Loucy (cell line): ENCODE measurements at regions not wholly inside any gene's neighbourhood (a gene's known extent, or its start where the extent isn't known, plus 50 kb on each side); places are given as distances from the start of the nearest gene placed in this dataset.

Experiments used
- EZH2phosphoT487 ChIP-seq: fragments of 200-600 bp; IDR thresholded peaks from 2 replicates; pipeline ENCODE4 v1.6.1; 2018; ENCODE audit warnings: antibody characterized with exemption, mild to moderate bottlenecking, moderate library complexity, borderline replicate concordance
- TF ChIP-seq, protein P1 (sequence below): fragments of 200-600 bp; sonication (generic); conservative IDR thresholded peaks from 2 replicates; pipeline ENCODE4 v1.5.1; 2014; ENCODE audit warnings: mild to moderate bottlenecking, antibody characterized with exemption, low read length

DNA sequence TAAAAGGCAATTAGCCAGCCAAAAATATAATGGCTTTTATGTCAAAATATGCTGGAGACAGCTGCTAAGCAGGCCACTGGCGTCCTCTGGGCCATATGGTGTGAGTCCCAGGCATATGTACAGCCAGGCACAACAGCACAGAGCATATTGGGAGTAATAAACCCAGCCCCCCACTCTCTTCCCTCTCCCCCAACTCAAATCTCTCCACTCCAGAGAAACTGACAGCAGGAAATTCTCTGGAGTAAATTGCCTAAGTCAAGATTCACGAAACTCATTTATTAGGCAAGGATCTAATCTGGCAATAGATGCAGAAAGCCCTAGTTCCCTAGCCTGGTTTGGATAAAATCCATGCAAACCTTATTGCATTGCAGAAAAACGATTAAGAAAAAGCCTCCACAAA is 147.9 kb upstream of the SEL1L start:
- TF ChIP-seq, protein P1, sequence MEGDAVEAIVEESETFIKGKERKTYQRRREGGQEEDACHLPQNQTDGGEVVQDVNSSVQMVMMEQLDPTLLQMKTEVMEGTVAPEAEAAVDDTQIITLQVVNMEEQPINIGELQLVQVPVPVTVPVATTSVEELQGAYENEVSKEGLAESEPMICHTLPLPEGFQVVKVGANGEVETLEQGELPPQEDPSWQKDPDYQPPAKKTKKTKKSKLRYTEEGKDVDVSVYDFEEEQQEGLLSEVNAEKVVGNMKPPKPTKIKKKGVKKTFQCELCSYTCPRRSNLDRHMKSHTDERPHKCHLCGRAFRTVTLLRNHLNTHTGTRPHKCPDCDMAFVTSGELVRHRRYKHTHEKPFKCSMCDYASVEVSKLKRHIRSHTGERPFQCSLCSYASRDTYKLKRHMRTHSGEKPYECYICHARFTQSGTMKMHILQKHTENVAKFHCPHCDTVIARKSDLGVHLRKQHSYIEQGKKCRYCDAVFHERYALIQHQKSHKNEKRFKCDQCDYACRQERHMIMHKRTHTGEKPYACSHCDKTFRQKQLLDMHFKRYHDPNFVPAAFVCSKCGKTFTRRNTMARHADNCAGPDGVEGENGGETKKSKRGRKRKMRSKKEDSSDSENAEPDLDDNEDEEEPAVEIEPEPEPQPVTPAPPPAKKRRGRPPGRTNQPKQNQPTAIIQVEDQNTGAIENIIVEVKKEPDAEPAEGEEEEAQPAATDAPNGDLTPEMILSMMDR: no peak
- TF ChIP-seq EZH2phosphoT487: no peak
